CD4-positive, alpha-beta T cell treated with Interleukin-4 for 4 hours (primary cell): ENCODE measurements at regions not wholly inside any gene's neighbourhood (a gene's known extent, or its start where the extent isn't known, plus 50 kb on each side); places are given as distances from the start of the nearest gene placed in this dataset.

Experiments
- DNase-seq: peaks from one replicate; pipeline ENCODE4 v3.0.0-alpha.2; 2020

DNA sequence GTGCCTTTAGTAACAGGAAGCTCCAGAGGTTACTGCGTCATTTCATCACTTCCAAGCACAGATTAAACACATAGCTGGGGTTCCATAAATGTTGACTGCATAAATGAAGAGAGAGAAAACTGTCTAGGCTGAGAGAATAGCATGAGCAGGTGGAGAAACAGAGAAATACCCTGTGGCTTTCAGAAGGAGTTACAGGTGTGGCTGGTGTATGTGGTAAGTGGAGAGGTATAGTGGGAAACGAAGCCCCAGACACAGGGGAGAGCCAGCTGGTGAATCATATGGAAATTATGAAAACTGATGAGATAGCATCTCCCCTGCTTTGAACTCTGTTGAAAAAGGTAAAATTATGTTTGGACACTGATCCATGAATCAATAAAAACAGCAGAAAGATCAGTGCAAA lies 807.4 kb upstream of the POU3F3 start:
- DNase-seq: no peak

DNA sequence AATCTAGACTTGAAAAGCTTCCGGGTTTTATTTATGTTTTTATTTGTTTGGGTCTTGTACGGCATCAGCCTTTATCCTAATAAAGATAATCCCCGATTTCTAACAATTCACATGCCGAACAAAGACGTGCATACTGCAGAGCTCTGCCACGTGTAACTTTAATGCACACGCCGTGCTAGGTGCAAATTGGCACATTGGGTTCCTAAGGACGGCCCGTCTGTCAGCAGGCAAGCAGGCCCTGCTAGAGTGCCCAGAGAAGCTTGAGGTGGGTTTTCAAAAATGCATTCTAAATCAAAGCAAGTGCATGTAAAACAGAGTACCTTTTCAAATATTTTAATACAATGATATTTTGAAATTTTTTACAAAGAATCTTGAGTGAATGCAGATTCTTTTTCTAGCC lies 806.4 kb upstream of the POU3F3 start:
- DNase-seq: no peak

DNA sequence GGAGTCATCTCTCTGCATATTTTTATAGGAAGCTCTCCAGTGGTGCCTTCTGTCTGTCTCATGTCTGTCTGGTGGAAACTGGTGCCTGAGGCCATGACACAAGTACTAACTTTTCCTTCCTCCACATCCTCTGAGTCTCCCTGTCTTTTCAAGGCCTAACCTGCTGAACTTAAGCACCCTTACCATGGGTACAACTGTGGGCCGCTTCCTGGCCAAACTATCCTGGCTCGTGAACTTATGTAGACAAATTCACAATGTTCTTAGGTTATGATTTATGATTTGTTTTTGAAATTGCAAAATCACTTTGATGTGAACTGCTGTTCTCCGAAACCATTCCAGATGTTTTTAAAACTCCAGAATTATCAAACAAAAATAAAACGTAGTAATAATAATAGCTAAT lies 804.5 kb upstream of the POU3F3 start:
- no peak for DNase-seq

DNA sequence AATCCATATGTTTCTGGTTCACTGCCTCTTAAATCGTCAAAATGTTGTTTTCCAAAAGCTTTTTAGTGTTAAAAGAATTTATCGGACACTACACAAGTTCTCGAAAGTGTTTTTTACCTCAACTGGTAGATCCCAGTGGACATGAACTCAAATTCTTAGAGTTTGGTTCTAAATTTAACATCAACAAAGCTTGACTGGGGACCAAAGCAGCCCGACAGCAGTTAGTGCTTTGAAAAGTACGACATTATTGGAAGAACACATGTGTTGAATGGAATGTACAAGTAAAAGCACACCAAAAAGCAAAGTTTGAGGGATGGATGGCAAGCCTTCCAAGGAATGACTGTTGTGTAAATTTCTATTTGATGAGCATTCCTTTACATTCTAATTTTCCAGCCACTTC lies 803.9 kb upstream of the POU3F3 start:
- no peak for DNase-seq

DNA sequence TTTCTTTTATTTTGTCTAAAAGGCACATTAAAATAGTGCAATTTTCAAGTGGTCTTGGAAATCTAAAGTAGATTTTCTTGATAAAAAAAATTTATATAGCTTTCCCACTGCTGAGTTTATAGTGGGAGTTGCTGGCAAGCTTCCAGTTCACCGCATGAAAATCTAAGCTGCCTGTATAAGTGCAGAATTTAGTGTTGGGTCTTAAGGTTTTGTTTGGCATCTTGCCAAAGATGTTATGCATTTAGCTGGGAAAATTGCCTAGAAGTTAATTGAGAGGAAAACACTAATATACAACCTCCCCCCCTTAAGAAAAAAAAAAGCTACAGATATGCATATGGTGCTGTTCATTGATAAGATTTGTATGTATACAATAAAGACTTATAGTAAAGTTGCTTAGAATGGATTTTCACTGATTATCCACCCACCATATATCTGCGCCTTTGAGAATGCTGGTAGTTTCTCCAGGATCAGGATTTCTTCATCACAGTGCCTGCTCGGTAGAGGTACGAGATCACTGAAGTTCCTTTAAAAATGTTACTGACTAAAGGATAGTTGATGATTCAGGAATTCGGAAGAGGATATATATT lies 803.2 kb upstream of the POU3F3 start:
- DNase-seq: no peak

DNA sequence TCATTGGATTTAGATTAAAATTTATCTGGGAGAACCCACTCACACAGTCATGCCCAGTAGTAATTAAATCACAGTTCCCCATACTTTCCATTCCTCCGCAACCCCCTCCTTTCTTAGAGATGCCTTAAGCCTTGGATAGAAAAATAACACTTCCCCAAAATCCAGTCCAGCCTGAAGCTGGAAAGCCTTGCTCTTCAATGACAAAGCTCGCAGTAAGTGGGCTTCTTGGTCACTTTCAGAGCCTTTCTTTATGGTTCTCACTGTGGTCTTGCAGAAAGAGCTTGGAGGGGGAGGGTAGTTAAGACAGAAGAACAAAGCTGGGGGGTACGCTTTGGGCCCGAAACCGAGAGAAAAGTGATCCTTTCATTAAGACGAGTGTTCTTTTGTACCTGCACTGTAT lies 802.1 kb upstream of the POU3F3 start:
- DNase-seq: no peak

DNA sequence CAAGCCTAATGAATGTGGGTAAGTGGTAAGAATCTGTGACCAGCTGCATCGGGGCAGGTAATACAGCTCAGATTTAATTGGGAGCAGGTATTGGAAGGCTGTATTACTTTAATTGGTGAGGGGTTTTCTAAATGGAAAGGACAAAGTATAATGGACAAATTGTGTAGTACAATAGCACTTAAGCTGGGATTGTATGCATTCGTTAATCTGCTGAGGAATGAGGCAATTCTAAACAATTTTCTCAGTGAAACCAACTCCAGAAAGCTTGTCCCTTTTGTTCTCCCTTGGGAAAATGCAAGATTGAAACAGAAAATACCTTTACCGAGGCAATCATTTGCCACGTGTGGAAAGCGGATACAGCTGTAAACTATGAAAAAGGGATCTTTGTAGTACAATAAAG lies 801.6 kb upstream of the POU3F3 start:
- DNase-seq: no peak

DNA sequence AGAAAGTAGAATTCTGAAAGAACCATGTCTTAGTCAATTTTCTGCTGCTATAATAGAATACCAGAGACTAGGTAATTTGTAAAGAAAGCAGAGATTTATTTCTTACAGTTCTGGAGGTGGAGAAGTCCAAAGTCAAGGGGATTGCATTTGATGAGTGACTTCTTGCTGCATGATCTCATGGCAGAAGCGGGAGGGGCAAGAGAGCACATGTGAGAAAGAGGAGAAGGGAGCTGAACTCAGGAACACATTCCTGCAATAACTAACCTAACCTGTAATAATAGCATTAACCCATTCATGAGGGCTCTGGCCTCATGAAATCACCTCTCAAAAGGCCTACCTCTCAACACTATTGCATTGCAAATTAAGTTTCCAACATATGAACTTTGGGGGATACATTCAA lies 797.5 kb upstream of the POU3F3 start:
- no peak for DNase-seq

DNA sequence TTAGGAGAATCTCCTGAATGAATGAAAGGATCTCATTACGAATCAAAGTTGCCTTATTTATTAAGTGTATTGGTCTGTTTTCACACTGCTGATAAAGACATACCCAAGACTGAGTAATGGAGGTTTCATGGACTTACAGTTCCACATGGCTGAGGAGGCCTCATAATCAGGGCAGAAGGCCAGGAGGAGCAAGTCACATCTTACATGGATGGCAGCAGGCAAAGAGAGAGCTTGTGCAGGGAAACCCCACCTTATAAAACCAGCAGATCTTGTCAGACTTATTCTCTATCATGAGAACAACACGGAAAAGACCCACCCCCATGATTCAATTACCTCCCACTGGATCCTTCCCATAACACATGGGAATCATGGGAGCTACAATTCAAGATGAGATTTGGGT lies 785.2 kb upstream of the POU3F3 start:
- no peak for DNase-seq

DNA sequence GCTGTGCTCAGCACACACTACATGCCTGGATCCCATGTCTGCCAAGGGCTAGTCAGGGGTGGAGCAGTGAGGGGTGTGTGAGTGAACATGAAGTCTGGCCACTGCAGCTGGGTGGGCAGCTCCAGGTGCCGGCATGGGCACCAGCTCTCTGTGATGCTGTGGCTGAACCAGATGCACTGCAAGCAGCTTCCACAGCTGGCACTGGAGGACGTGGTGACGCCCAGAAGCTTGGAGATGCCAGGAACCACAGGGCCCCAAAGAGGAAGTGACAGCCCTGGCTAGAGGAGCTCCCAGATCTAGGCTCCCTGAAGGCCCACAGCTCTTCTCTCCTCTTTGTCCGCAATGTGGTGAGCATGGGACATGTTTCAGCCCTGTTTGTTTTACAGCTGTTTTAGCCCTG lies 776.3 kb upstream of the POU3F3 start:
- DNase-seq: no peak

DNA sequence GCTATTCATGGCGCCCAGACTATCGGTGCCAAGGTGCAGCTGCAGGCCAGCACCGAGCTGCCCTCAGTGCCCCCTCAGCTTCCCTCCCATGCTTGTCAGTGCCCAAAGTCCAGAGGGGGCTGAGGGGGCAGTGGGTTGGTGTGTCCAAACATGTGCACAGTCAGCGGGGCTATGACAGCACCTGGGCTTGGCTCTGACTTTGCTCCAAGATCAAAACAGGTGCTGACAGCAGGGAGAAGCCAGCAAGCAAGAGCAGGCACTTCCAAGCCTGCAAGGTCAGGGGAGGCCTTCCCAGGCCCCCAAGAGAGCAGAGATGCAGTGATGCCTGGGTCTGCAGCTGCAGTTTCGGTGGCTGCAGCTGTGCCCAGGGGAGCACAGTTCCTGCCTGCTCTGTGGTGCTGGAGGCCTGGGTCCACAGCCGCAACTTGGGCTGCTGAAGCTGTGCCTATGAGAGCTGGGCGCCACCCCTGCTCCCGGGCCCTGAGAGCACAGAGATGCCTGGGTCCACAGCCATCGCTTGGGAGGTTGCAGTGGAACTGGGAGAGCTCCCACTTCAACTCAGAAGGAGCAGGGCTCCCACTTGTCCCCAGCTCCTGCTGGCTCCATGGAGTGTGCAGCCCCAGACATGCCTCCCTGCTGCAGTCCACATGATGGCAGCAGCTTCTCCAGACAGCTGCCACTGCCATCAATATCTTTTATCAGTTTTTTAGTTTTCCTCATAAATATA lies 775.3 kb upstream of the POU3F3 start:
- DNase-seq: no peak

DNA sequence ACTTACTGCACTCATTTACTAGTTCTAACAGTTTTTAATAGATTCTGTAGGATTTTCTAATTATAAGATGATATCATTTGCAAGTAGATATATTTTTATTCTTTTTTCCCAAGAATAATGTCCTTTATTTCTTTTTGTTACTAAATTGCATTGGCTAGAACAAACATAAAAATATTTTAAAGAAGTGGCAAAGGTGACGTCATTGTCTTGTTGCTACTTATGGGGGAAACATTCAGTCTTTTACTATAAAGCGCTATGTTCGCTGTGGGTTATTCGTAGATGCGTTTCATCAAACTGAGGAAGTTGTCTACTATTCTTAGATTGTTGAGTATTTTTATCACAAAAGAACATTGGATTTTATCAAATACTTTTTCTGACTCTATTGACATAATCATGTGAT lies 765.2 kb upstream of the POU3F3 start:
- no peak for DNase-seq

DNA sequence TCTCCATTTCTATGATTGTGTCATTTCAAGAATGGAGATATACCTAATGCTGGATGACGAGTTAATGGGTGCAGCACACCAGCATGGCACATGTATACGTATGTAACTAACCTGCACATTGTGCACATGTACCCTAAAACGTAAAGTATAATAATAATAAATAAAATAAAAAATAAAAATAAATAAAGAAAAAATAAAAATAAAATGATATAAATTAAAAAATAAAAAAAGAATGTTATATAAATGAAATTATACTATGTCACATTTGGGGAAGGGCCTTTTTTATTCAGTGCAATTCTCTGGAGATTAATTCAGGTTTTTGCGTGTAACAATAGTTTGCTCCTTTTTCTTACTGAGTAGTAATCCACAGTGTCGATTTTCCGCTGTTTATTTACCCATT lies 763.5 kb upstream of the POU3F3 start:
- no peak for DNase-seq

DNA sequence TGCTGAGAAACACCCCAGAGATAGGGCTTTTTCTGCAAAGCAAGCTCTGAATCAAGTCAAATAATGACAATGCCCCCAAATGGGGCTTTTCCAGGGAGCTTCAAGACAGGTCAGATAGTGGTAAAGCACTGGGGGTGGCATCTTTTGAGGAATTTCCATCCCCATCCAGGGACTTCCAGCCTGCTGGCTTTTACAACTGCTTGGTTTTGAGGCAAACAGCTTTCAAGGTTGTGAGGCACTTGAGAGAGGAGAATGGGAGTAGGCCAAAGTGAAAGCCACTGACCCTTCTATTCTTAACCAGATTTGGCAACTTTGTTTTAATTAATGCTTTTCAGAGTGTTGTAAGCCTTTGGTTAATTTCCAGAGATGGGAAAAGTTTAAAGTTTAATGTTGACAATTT lies 762.0 kb upstream of the POU3F3 start:
- DNase-seq: no peak

DNA sequence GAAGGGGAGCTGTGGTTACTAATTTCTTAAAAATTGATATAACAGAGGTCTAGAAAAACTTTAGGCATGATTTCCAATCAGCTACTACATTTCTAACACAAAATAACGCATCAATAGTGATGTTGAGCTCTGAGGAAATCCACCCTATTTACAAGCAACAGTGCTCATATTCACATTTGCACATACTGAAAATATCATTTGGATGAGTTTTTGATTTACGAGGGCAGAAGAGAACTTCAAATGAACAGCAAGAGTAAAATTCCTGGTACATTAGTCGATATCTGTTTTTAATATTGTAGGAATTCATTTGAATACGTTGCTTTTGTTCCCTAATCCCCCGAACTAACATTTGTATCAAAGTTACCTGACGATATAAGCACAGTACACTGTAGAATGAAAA lies 761.0 kb upstream of the POU3F3 start:
- no peak for DNase-seq

DNA sequence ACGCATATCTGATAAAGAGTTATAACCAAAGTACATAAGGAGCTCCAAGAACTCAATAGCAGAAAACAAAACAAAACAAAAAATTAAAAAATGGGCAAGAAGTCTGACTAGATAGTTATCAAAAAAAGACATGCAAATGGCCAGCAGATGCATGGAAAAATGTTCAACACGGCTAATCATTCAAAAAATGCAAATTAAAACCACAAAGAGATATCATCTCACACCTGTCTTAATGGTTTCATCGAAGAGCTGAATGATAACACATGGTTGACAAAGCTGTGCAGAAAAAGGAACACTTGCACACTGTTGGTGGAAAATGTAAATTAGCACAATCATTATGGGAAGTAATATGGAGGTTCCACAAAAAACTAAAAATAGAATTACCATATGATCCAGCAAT lies 751.3 kb upstream of the POU3F3 start:
- DNase-seq: no peak

DNA sequence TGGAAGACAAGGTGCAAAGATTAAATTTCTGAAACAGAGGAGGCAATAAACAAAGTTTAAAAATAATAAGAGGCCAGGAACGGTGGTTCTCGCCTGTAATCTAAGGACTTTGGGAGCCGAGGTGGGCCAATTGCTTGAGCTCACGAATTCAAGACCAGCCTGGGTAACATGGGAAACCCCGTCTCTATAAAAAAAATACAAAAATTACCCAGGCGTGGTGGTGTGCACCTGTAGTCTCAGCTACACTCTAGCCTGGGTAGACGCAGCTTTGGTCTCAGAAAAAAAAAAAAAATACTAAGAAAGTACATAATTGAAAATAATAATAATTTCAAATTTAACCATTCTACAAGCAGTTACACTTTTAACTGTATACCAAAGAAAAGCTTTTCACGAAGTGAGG lies 744.6 kb upstream of the POU3F3 start:
- no peak for DNase-seq

DNA sequence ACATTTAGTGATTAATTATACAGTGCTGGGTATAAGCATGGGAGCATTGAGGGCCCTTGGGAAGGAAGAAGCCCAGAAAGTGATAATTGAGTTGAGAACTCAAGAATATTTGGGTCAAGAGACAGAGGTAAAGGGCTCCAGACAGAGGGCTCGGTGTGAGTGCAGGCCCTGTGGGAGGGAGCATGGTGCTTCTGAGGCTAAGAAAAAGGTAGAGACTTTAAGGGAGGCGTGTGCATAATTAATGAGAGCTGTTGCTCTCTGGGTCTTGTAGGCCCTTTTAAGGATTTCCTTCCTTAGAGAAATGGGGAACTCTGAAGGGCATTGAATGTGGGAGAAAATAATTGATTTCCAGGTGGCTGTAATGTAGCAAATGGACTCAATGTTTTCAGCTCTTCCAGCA lies 735.0 kb upstream of the POU3F3 start:
- no peak for DNase-seq

DNA sequence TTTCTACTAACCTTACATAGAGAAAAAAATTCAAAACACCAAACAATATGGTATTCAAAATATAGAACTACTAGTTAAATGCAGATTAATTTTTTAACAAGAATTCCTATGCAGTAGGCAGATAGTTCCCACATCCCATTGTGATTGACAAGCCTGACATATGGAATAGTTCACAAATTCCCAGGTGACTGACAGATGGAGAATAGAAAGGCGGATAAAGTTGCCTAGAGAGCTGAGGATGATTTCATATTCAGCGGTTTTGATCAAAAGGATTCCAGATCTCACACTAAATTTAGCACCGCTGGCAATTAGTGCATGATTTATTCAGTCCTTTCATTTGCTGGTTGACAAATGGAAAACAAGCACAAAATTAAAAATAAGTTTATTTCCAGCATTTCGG lies 733.7 kb upstream of the POU3F3 start:
- no peak for DNase-seq

DNA sequence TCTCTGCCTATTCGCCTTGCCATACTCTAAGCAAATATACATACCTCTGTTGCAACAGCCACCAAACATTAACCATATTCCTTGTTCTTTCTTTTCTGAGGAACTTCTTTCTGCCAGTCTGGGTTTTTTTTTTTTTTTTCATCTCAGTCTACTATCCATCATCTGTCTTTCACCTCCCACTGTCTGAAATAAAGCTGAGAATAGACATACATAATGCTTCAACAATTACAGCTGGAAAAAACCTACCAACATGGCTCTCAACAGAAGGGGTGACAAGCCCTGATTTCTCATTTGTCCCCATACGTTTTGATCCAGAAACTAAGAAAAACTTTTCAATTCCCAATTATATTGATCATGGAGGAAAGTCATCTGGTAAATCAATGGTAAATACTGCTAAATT lies 728.8 kb upstream of the POU3F3 start:
- DNase-seq: no peak

DNA sequence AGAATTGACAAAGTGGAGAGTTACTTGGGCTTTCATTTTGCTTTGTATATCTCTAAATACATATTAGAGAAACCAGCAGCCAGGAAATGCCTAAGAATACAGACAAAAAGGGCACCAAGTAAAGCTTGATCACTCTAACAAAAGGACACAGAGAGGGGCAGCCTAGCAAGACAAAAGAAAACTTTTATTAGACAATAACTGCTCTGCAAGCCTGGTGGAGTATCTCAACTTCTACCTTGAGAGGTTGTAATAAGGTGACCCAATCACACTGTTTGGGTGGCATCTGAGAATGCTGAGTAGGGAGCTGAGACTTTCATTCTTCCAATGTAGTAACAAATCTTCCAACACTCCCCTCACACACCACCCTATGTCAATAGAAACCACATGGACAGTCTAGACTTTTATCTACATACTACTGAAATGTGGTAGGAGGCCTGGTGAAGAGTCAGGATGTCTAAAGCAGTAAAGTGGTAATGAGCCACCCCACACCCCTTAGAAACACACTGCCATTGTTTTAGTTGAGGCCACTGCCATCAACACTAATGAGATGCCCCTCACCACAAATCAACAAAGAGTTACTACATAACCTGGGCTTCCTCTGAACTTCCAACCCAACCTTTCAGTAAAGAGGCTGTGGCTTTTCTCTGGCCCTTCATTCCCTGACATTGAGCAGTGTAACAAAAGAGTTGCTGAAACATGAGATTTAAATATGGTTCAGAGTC lies 726.7 kb upstream of the POU3F3 start:
- no peak for DNase-seq

DNA sequence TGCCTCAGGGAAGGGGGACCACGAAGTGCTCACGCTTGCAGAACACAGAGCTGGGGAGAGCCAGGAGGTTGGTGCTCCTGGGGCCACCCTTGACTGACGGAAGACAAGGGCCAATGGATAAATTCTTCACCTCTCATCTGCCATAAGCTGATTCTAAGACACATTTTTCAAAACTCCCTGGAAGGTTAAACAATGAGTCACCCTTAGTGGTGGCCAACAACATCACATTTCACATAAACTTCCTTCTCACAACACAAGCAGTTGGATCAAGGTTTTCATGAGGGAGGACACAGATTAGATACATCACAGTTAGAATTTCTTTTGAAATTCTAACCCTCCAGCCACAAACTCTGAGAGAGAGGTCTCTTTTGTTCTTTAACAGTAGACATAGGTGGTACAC lies 713.6 kb upstream of the POU3F3 start:
- no peak for DNase-seq

DNA sequence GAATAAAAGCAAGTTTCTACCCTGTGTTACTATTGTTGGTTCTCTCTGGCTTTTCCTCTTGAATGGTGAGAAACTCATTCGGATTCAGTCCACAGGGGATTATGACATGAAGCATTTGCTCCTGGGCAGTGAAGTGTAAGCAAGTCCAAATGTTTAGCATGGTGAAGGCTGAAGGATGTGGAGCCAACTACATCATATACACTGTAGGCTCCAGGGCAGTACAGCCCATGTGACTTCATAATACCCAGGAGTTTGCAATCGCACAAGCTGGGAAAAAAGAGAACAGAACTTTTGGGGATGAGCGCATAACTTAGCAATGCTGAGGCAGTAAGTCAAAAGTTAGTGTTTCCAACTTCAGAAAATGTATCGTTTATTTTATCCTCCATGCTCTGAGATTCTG lies 695.7 kb upstream of the POU3F3 start:
- DNase-seq: no peak

DNA sequence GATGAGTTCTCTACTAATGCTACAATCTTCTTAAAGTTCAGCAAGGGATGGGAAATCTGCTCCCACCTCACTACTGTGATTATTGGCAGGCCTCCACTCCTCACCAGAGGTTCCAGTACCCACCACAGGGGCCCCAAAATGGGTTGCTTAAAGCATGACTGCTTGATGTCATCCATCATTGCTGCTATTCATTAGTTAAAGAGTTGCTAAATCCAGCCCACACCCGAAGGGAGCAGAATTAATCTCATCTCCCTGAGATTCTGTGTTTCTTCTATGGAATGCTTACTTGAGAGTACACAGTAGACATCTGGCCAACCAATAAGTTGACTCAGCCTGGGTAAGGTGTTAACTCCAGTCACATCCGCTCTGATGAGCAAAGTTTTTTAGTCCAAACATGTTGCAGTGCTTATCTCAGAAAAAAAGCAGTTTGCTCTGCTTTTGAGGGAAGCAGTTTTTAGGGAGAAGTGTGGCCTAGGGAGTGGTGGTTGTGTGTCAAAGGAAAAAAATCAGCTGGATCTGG lies 690.2 kb upstream of the POU3F3 start:
- DNase-seq: no peak
